Stimulated activated CD4-positive, alpha-beta T cell treated with anti-CD3 and anti-CD28 coated beads, TNF-alpha, amount 100 ng/mL, for 48 hours (primary cell): ENCODE measurements at regions not wholly inside any gene's neighbourhood (a gene's known extent, or its start where the extent isn't known, plus 50 kb on each side); places are given as distances from the start of the nearest gene placed in this dataset.
"Not testable (repeated sequence)": the region's sequence is repeated elsewhere in the genome, so short reads cannot be mapped to it uniquely, and the experiment has no call there.

ENCODE experiments used
- DNase-seq, 3 donors: peaks; one replicate each; pipeline ENCODE4 v3.0.0-alpha.2; 2020; ENCODE audit warnings: low read depth in 3 of 3

DNA sequence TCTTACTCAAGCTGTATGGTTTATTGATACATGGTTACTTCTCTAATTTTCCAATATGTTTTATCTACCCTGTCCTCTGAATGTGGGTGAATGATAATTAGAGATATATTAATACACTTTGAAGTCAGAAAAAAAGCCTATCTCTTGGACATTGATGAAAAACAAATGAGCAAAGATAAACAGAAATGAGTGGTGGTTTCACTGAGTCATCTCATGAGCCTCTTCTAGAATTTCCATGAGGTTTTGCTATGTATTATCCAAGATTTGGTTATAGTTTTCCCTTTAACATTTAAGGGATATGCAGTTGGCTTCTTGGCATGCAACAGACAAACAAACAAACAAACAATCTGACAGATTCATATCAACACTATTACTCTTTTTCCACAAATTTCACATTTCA lies 586.8 kb downstream of the RFPL4B start:
- DNase-seq: no peak

DNA sequence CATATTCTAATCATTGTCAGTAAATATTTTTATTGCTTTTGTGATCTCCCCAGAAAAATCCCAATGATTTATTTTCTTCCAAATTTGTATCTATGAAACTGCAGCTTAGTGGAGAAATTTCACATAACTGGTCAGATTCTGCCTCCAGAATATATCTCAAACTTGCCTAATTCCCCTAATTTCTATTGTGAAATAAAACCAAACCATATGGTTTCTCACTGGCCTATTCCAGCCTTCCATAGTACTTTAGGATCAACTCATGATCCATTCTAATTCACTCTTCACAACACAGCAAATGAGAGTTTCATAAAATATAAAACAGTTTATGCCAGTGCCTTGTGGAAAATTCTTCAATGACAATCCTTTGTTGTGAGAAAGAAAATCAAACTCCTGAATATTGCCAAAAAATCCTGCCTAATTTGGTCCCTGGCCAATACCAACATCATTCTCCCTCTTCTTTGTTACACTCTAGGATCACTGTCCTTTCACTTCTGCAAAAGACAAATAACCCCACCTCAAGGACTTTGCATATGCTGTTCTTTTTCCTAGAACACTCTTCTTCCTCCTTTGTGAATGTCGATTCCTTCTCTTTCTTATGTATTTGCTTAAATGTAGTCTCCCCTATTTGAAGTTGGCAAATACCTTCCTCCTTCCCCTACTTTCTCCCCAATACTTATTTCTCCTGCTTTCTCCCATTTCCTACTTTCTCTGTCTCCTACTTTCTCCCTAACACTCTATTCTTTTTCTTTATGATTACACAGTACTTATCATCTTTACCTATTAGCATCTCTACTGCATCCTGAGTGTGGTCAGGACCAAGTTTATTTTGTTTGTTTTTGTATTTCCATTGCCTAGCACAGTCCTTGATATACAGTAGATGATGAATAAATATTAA lies 587.5 kb downstream of the RFPL4B start:
- no peak for DNase-seq

DNA sequence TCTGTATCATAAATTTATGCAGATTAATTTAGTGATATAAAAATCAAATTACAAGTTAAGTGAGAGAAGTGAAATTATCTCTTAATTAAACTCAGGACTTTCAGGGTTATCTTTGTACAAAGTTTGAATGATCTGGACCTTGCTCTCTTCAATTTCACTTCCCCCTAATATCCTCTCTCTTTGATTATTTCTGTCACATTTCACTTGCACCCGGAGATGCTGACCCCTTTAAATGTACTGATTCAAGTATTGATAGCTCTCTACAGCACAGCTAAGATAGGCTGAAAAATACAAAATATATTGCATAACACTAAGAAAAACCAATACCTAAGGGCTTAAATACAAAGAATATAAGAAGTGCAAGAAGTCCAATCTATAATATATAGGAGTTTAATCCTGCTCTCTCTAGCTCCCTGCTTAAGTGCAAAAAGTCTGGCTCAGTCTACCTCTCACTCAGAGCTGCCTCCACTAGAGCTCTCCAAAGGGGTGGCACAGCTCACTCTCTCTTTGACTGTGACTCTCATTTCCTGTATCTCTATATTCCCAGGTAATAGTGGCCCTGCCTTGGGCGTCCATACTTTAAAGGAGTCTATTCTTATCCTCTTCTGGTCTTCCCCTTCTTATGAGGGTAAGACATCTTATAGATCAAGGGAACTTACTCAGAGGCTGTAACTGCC lies 588.4 kb downstream of the RFPL4B start:
- no peak for DNase-seq

DNA sequence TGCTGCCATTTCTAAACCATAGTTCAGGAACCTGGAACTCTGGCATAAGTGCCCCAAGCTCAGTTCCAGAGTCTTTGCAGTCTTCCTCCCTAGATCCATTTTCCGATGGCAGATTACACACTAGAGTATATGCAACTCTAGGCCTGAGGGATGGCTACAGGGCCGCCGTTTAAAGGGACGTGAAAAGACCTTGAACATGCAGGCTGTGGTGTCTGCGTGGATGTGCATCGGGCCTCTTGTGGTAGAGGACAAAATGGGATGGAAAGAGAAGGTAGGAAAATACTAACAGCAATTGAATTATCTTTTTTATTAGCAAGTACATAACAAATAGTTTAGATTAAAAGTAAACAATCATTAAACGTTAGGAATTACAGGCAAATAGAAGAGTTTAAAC lies 588.9 kb downstream of the RFPL4B start:
- DNase-seq: no peak

DNA sequence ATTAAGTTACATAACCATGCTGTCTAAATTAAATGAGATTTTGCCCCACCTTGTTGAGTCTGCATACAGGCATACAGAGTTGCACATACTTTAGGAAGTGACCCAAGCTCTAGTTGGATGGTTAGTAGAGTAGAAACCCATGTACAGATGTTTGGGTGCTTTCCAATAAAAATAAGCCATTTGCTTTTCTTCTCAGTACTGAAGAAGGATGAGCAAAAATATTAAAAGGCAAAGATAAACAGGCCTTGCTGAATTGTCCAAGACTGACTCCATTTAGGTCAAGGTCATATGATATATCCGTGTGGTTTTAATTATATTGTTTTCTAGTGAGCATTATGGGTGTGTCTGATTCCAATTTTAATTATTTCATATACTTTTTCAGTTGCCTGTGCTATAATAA lies 589.4 kb downstream of the RFPL4B start:
- DNase-seq: no peak

DNA sequence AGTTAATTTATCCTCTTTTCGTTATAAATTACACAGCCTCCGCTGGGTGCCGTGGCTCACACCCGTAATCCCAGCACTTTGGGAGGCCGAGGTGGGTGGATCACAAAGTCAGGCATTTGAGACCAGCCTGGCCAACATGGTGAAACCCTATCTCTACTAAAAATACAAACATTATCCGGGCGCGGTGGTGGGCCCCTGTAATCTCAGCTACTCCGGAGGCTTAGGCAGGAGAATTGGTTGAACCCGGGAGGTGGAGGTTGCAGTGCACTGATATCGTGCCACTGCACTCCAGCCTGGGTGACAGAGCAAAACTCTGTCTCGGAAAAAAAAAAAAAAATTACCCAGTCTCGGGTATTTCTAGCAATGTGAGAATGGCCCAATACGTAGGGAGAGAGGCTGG lies 590.6 kb downstream of the RFPL4B start:
- DNase-seq: not testable (repeated sequence)

DNA sequence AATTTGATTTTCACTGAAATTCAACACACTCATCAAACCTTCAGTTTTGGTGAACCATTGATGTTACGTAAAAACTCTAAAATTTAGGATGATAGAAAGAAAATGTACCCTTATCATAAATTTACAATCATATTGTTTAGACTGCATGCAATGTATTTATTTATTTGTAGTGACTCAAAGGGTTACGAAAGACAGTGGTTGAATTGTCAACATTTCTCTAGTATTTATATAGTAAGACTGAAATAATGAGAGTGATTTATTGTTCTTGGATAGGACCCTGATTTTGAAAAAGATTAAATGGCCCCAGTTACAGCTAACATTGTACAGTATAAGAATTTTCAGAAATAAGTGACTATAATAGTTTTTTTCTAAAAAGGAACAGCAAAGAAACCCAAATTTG lies 591.5 kb downstream of the RFPL4B start:
- DNase-seq: no peak

DNA sequence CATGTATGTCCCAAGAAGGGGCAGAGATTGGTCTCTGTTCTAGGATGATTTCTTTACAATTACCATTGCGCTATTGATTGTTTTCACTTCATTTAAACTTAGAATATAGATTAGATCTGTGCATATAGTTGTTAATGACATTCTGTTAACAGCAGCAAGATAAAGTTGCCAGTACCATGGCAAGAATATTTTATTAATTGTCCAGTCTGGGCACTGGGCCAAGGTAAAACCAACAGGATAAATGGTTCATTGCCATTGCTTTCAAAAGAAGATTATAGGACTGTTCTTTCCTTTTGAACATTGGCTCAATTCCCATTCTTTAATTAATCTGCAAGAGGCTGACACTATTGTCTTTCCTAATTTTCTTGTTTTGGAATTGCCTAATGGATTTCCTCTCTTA lies 592.4 kb downstream of the RFPL4B start:
- DNase-seq: no peak

DNA sequence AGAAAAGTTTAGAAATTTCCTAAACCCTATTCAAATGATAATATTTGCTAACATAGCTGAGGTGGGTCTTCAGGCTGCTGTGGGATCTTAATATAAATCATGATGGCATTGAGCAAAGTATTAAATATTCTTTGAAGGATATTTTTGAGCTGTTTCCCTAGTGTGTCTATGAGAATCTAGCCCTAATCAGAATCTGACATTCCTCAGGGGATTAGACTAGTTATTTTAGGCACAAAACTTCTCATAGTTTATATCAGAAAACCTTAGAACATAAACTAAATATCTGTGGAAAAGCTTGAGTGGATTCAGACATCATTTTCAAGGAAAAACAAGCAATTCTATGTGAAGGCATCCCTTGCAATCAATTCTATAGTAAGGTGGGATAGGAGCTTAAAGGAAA lies 594.5 kb downstream of the RFPL4B start:
- DNase-seq: no peak

DNA sequence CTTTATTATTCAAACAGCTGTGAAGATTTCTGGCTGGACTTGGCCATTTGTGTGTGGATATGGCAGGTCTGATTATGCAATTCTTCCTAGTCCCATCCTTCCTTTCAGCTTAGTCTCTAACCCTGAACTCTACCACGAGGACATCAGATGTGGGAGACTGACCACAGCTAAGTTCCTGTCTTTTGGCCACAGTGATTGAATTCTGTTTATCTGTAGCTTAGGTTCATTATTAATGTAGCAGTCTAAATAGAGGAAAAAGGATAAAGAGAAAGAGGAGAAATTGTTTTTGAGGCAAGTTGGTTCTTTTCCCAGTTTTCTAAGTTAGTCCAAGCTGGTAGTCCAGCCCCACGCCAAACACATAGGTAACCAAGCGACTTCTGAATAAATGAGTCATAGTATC lies 598.9 kb downstream of the RFPL4B start:
- no peak for DNase-seq

DNA sequence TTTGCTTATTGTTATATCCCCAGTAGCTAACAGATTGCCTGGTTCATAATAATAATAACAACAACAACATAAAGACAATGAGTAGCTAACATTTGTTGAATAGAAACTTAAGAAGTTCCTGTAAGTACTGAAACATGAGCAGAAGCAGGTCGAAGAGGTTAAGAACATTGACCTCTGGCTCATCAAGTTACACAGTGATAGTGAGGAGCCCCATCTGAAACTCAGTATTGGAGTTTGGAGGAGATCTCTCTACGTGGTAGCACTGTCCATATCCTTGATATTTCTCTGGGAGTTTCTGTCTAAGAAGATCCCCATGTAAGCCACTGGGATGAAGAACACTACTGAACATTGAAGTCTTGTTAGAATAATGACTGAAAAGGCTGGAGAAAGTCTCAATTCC lies 600.4 kb downstream of the RFPL4B start:
- DNase-seq: no peak

DNA sequence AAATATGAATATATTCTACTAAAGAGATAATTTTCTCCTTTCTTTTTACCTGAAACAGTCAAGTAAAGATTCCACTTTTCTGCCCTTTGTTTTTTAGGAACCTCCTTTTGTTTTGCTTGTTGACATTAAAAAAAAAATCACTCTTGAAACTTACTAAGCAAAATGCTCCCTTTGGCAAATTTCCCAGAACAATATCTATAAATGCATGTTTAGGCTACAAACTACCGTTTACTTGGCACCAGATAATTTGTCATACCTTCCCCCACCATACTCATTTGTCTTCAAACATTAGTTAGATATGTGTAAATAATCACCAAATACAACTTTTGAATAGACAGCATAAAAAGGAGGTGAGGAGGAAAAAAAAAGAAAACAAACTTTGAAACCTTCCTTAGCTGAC lies 604.7 kb downstream of the RFPL4B start:
- no peak for DNase-seq

DNA sequence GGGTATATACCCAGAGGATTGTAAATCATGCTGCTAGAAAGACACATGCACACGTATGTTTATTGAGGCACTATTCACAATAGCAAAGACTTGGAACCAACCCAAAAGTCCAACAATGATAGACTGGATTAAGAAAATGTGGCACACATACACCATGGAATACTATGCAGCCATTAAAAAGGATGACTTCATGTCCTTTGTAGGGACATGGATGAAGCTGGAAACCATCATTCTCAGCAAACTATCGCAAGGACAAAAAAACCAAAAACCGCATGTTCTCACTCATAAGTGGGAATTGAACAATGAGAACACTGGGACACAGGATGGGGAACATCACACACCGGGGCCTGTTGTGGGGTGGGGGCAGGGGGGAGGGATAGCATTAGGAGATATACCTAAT lies 608.6 kb downstream of the RFPL4B start:
- DNase-seq: not testable (repeated sequence)

DNA sequence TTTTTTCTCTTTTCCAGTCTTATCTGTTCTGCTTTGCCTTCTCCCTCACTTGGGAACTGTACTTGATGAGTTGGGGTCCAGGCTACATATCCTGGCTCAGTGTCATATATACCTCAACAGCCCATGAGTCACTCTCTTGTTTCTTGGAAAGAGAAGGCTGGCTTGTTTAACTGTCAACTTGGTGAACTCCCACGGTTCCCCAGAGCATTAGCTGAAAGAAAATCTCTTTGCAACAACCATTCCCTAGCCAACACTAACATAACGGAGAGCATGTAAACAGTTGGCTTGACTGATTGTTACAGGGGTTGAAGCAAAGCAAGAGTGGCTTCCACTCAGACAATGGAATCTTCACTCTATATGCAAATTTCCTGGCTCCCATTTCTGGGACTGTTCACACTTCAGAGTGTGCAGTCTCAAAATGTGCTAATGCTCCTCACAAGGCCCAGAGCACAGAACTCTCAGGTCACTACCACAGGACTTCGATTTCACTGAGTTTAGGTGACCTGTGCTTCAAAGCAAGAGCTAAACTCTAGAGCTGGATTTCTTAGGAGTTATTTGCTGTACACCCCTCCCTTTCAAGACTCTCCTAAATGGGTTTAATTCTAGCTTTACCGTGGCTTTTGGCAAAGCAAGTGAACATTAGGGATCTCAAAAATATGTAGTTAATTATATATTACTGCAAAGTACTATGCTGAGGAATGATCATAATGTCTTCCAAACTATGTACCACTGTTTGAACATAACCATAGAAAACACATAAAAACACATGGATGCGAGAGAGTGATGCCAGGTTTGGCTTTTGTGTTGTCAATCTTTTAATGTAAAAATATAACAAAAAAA lies 609.8 kb downstream of the RFPL4B start:
- DNase-seq: no peak

DNA sequence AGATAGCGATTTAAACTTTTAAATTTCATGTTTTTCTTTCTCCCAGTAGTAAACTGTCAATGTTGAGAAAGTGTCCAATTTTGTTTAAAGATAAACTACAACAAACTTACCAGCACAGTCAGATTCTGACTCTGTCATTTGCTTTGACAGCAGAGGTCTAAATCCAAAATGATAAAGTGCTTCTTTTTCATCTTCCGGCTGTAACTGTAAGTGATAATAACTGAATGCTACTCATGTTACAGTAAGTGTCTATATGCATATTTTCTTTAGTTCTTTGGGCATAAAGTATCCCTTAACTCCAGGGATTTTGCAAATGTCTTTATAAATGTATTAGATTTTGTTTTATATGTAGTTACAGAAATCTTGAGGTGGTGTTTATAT lies 610.4 kb downstream of the RFPL4B start:
- no peak for DNase-seq

DNA sequence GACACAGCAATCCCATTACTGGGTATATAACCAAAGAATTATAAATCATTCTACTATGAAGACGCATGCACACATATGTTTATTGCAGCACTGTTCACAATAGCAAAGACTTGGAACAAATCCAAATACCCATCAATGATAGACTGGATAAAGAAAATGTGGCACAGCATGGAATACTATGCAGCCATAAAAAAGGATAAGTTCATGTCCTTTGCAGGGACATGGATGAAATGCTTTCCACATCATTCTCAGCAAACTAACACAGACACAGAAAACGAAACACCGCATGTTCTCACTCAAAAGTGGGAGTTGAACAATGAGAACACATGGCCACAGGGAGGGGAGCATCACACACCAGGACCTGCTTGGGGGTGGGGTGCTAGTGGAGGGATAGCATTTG lies 613.0 kb downstream of the RFPL4B start:
- DNase-seq: not testable (repeated sequence)

DNA sequence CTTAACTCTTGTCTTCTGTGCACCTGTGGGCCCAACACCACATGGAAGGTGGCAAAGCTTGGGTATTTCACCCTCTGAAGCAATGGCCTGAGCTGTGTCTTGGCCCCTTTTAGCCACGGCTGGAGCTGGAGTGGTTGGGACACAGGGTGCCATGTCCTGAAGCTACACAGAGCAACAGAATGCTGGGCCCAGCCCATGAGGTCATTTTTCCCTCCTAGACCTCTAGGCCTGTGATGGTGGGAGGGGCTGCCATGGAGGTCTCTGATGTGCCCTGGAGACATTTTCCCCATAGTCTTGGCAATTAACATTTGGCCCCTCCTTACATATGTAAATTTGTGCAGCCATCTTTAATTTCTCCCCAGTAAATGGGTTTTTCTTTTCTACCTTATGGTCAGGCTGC lies 620.8 kb downstream of the RFPL4B start:
- DNase-seq: no peak

DNA sequence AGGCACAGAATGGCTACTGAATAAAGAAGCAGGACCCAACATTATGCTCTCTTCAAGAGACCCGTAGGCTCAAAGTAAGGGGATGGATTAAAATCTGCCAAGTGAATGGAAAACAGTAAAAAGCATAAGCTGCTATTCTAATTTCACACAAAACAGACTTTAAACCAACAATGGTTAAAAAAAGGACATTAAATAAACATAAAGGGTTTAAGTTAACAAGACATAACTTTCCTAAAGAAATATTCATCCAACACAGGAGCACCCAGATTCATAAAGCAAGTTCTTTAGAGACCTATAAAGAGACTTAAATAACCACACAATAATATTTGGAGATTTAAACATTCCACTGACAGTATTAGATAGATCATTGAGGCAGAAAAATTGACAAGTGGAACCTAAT lies 624.5 kb downstream of the RFPL4B start:
- DNase-seq: no peak

DNA sequence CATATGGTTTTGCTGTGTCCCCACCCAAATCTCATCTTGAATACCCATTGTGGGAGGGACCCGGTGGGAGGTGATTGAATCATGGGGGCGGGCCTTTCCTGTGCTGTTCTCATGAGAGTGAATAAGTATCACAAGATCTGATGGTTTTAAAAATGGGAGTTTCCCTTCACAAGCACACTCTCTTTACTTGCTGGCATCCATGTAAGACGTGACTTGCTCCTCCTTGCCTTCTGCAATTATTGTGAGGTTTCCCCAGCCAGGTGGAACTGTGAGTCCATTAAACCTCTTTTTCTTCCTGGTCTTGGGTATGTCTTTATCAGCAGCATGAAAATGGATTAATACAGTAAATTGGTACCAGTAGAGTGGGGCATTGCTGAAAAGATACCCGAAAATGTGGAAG lies 627.8 kb downstream of the RFPL4B start:
- not testable (repeated sequence) for DNase-seq

DNA sequence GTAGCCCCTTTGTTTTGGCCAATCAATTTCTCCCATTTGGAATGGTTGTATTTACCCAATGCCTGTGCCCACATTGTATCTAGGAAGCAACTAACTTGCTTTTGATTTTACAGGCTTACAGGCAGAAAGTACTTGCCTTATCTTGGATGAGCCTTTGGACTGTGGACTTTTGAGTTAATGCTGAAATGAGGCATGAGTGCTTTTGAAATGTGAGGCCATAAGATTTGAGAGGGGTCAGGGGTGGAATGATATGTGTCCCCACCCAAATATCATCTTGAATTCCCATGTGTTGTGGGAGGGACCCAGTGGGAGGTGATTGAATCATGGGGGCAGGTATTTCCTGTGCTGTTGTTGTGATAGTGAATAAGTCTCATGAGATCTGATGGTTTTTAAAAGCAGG lies 629.4 kb downstream of the RFPL4B start:
- not testable (repeated sequence) for DNase-seq

DNA sequence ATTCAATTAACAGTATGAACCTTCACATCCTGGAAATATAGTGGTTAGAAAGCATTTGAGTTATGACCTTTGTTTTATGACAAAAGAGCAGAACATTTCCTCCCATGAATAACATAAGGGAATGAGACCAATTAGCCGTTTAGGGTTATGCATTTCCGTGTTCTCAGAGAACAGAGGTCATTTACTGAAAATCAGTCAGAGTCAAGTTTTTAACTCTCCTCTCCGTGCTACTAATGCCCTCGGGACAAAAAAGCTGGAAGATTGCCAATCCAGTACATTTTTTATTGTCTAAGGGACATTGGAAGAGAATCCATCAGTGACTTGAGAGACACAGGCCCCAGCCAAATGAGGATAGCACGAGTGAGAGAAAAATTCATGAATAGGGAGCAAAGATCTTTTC lies 632.7 kb downstream of the RFPL4B start:
- no peak for DNase-seq

DNA sequence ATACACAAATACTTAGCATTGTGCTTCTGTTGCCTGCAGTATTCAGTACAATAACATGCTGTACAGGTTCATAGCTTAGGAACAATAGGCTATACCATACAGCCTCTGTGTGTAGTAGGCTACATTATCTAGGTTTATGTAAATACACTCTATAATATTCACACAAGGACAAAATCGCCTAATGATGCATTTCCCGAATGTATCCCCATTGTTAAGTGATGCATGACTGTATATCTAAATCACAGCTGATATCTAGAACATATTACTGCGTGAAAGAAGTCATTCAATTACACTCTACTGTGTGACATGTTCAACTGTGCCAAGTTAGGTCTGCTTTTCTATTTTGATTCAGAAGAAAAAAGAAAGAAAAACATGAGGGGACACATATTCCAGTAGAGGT lies 633.5 kb downstream of the RFPL4B start:
- no peak for DNase-seq
